Activated naive CD4-positive, alpha-beta T cell treated with Interleukin-2 at 50 U/mL for 16 hours (primary cell): ENCODE measurements at regions not wholly inside any gene's neighbourhood (a gene's known extent, or its start where the extent isn't known, plus 50 kb on each side); places are given as distances from the start of the nearest gene placed in this dataset.

Source experiments
- DNase-seq: peaks from one replicate; pipeline ENCODE4 v3.0.0-alpha.2; 2020

GRCh38 chr14:49218436-49219092 lies 367.6 kb downstream of the RPS29 start:
- no peak for DNase-seq

GRCh38 chr14:49212721-49213120 lies 373.5 kb downstream of the RPS29 start:
- no peak for DNase-seq

GRCh38 chr14:49209416-49209815 lies 376.8 kb downstream of the RPS29 start:
- DNase-seq: no peak

- no peak for DNase-seq
Measured at GRCh38 chr14:49206828-49207227, 379.4 kb downstream of the RPS29 start.

GRCh38 chr14:49203676-49204075 lies 382.5 kb downstream of the RPS29 start:
- no peak for DNase-seq

DNA sequence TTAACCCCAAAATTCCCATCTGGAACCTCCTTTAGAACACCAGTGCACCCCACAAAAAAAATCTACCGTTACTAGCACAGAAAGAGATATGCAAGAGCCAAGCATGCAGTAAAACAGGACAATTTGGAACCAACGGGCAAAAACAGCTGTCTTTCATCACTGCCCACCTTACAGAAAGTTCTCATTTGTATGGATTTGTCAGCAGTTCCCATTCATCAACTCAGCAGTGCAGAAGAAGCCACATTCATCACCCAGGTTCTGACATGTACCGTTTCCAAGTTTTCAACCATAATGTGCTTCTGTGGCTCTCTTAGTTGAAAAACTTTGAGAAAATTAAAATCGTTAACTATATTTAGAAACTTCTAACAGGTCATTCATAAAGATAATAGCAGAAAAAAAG lies 387.0 kb downstream of the RPS29 start:
- no peak for DNase-seq

- DNase-seq: no peak
Measured at GRCh38 chr14:49196327-49196726, 389.9 kb downstream of the RPS29 start.

- no peak for DNase-seq
Measured at GRCh38 chr14:49194067-49194466, 392.1 kb downstream of the RPS29 start.

DNA sequence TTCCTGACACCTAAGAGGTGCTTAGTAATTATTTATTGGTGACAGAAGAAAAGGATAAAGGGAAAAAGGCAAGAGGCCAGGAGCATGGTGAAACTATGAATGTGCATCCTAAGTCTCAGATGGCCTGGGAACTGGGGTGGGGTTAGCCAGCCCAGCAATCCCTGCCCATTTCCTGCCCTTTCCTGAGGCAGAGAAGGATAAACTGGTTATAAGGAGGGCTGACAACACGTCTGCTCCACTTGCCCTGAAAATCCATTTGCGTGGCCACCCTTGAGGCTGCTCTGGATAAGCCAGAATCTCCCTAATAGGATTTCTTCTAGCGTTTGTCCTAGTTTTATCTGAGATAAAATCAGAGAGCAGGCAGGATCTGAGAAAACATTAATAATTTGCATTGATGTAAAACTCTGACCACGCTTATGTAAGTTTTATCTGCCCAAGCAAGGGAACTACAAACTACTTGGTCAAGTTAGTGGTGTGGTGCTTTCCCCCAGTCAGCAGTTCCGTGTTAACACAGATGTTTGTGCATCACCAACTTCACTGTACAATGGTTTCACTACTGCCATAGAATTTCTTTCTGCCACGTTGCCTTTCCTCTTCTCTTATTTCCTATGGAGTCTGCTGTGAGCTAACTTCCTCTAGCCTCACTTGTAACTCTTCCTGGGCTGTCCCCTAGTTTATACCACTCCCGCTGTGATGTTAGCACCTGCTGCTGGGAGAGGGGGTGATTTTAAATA lies 392.7 kb downstream of the RPS29 start:
- no peak for DNase-seq

DNA sequence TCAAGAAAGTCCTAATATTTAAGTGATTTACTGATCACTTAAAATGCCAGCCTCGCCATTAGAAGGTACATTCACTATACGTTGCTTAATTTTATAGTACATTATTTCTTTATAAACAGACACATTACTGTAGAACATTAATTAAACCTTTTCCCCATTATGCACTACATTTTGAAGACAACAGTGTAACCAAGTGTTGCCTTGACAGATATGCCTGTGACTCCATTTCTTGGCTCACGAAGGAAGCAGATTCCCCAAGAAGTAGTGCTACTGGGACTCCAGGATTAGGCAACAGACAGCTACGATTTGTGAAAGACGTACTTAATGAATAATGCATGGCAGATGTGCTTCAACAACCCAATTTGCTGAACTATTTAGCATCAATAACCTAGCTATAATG lies 394.8 kb downstream of the RPS29 start:
- no peak for DNase-seq

GRCh38 chr14:49189375-49189774 lies 396.8 kb downstream of the RPS29 start:
- DNase-seq: no peak

DNA sequence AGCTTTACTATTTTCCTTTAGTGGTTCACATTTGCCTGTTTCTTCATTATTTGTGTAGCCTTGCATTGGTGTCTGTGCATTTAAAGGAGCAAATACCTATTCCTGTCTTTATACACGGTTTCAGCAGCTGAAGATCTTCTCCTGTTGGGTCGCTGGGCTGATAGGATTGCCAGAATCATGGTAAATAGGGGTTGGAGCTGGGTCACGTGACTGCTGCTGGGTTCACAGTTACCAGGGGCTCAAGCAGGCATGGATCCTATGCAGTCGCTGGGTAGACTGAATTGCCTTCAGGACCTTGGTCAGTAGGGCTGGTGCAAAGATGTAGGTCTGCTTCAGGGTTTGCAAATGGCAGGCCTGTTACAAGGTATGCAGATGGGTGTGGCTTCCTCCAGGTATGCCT lies 398.4 kb downstream of the RPS29 start:
- DNase-seq: no peak

DNA sequence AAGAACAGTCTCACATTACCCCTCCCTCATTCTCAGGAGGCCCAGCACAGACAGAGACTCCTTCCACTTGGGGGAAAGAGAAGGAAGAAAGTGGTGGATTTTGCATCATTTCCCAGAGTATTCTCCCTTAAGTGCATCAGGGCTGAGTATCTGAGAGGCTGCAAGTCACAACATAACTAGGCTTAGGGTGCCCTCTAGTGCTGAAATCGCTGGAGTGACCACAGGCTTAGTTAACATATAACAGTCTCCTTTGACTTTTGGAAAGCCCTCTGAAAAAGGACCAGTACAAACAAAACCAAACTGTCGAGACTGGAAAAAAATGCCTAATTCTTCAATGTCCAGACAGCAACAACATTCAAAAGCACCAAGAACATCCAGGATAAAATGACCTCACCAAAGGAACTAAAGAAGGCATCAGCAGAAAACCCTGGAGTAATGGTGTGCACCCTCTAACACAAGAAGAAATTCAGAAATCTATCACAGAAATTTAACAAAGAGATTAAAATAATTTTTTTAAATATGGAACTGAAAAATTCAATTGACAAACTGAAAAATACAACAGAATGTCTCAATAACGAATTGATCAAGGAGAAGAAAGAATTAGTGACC lies 412.3 kb downstream of the RPS29 start:
- no peak for DNase-seq

GRCh38 chr14:49164074-49164473 lies 422.1 kb downstream of the RPS29 start:
- DNase-seq: no peak

DNA sequence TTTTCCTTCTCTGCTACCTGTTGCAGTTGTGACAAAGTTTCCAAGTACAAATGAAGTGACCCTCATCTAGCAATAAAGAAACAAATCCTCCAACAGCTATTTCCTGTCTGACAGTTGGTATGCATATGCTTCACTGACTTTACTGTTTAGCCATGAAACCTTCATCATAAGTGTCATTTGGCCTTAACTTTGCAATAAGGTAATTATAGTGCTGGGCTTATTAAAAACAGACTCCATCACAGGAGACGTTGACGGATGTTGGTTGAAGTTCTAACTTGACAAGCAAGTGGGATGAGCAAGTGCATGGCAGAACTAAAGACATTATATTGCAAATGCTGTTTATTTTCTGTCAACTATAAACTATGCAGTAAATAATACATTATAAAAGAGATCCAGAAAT lies 425.2 kb downstream of the RPS29 start:
- no peak for DNase-seq

DNA sequence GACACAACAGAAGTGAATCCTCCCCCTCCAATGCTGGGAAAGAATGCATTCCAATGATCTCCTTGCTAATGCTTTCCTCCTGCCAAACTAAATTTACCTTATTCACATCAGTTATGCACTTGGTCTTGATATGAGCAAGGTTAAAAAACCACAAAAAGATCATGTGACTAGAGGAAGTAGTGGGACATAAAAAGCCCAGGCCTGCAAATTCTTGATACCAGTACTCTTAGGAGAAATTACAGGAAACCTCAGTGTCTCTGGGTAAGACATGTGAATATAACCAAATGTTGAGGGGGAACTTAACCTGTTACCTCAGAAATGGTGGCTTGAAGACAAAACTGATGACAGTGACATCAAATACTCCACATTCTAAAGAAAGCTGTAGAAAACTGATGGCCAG lies 427.1 kb downstream of the RPS29 start:
- DNase-seq: no peak

DNA sequence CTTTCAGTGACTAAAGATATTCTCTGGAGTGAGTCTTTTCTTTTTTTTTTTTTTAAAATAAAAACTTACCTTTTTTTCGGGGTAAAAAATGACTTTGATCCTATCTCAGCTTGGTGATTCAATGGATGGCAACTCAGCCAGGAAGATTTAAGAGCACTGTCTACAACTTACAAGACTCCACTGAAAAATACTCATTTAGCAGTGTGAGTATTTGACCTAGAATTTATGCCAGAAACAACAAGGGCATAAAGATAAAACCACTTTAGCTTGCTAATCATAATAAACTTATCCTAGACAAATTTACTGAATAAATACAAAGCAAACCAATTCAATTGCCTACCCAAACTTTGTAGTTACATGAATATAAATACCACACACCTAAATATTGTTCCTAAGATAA lies 446.6 kb downstream of the RPS29 start:
- no peak for DNase-seq

DNA sequence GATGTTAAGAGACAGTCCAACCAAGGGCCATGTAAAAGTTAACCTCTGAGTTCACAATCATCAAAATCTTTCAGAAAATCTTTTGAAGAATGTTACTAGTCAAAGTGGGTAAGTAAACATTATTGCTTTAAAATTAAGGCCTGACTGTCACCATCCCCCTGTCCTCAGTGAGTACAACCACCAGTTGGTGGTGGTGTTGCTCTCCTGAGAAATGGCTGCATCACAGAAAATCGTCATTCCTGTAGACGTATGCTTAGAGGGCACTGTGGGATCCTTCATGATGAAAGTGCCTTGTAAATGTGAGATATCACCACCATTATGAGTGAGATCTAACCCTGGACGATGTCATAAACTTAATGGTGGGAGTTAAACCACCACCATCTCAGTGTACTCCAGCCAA lies 451.2 kb downstream of the RPS29 start:
- DNase-seq: no peak

DNA sequence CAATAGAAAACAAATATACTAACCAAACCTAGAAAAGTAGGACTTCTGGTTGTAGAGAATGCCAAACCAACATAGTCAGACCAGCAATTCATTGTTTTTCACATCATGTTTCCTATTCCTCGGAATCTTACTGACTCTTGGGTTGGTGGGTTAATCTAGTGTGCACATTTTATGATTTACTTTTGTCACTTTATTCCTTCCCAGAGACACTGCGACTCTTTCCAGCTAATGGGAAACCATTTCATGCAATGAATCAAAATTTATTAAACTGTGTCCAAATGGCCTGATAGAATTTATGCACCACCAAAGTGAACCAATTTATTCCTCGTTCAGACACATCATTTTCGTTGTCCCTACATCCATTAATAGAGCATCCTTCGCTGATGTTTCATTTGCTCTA lies 464.9 kb downstream of the RPS29 start:
- DNase-seq: no peak

- no peak for DNase-seq
Measured at GRCh38 chr14:49114161-49114893, 471.9 kb downstream of the RPS29 start.

- no peak for DNase-seq
Measured at GRCh38 chr14:49106741-49107667, 479.2 kb downstream of the RPS29 start.

DNA sequence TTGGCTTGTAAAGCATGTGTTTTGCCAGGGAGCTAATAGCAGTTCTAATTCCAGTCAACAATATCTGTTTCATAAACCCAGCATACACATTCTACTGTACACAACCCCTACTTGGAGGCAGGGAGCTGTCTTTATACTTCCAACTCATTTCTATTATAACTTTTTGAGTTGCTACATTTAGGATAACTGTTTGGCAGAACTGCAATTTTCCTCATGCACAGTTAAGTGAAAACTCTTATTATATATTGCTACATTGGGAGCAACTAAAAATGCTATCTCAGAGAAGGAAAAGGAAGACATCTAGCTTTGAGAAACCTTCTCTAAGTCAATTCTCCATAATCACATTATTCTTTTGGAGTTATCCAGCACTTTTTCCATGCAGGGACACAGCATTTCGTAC lies 480.2 kb downstream of the RPS29 start:
- no peak for DNase-seq

GRCh38 chr14:49105512-49105911 lies 480.7 kb downstream of the RPS29 start:
- no peak for DNase-seq
